AG09309 (cell line): ENCODE measurements at regions not wholly inside any gene's neighbourhood (a gene's known extent, or its start where the extent isn't known, plus 50 kb on each side); places are given as distances from the start of the nearest gene placed in this dataset.

Source experiments
- DNase-seq: peaks from one replicate; pipeline ENCODE4 v3.0.0-alpha.2; 2010; ENCODE audit warnings: low read depth
- H3K4me3 ChIP-seq: 2 replicates; pipeline ENCODE4 v1.5.1; 2011; ENCODE audit warnings: mild to moderate bottlenecking, low read depth, low read length, moderate library complexity; ENCODE audit not compliant: control insufficient read depth
- TF ChIP-seq, protein P1 (sequence below): IDR thresholded peaks from 2 replicates; pipeline ENCODE4 v1.5.1; 2011; ENCODE audit warnings: mild to moderate bottlenecking, low read depth, low read length, inconsistent platforms; ENCODE audit not compliant: insufficient read depth, control insufficient read depth; ENCODE audit errors: missing control alignments

DNA sequence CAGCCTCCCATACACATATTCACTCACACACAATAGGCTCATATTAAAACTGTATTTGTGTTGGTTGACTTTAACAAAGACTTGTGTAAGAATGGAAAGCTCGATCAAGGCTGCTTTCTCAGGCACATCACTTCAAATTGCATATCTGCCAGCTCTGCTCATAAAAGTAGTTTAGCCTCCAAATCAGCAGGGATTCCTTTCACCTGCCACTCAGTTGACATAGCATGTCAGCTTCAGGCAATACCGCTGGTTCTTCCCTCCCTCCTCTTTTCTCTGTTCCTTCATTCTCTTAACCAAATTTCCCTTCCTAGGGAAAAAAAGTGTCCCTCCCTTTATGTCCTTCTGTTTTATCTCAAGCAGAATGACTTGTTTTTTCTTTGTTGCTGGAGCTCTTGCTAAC lies 450.4 kb upstream of the LARGE1 start:
- DNase-seq = no peak
- H3K4me3 ChIP-seq = no peak overlapping the region
- TF ChIP-seq, protein P1, sequence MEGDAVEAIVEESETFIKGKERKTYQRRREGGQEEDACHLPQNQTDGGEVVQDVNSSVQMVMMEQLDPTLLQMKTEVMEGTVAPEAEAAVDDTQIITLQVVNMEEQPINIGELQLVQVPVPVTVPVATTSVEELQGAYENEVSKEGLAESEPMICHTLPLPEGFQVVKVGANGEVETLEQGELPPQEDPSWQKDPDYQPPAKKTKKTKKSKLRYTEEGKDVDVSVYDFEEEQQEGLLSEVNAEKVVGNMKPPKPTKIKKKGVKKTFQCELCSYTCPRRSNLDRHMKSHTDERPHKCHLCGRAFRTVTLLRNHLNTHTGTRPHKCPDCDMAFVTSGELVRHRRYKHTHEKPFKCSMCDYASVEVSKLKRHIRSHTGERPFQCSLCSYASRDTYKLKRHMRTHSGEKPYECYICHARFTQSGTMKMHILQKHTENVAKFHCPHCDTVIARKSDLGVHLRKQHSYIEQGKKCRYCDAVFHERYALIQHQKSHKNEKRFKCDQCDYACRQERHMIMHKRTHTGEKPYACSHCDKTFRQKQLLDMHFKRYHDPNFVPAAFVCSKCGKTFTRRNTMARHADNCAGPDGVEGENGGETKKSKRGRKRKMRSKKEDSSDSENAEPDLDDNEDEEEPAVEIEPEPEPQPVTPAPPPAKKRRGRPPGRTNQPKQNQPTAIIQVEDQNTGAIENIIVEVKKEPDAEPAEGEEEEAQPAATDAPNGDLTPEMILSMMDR = no peak

DNA sequence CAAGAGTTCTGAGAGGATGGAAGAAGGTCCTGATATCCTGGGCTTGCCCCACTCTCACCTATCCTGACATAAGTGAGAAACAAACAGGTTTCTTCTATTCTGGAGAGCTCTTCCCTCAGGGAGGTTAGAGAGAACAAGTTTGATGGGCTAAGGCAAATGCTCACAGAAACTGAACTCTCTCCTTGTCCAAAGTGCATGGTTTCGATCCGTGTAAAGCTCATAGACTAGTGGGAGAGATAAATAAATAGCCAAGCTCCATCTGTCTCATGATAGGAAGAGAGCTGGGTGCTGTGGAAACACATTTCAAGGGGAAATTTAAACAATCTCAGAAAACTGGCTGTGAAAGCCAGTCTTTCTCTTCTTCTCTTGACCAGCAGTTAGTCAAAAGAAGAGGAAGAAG lies 459.5 kb upstream of the LARGE1 start:
- no peak overlapping the region for H3K4me3 ChIP-seq
- TF ChIP-seq, protein P1 = no peak
- no peak for DNase-seq

DNA sequence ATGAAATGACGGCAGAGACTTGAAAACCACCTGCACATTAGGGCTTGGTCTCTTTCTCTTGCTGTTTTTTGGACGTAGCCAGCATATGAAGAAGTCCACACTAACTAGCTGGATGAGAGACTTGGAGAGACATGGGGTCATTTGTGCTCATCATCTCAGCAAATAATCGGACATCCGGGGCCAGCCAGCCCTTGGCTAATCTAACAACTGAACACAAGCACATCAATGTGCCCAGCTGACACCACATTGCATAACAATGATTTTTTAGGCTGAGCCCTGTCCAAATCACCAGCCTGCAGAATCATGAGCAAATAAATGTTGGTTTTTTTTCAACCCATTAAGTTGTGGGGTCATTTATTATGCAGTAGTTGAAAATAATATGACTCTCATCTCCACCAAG lies 460.3 kb upstream of the LARGE1 start:
- no peak overlapping the region for H3K4me3 ChIP-seq
- TF ChIP-seq, protein P1 = no peak
- DNase-seq = no peak

DNA sequence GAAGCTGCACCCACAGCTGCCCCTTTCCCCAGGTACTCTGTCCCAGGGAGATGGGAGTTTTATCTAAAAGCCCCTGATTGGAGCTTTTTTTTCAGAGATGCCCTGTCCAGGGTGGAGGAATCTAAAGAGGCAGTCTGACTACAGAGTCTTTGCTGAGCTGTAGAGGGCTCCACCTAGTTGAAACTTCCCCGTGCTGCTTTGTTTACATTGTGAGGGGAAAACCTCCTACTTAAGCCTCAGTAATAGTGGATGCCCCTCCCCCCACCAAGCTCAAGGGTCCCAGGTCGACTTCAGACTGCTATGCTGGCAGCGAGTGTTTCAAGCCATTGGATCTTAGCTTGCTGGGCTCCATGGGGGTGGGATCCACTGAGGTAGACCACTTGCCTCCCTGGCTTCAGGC lies 470.1 kb upstream of the LARGE1 start:
- no peak overlapping the region for H3K4me3 ChIP-seq
- TF ChIP-seq, protein P1 = no peak
- no peak for DNase-seq

DNA sequence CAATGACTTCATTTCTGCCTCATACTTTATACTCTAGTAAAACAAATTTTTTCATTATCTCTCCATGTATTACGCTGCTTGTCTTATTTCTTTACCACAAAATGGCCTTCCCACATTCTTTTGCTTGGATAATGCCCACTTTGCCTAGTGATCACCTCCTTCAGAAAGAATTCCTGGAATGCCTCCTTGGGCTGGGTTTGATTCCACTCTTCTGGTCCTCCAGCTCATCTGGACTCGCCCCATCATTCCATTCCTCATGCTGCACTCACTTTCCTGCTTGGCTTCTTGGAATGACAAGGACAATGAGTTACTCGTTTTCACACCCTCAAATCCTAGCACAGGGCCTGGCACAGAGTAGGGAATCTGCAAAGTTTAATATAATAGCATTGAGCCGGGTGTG lies 475.1 kb upstream of the LARGE1 start:
- TF ChIP-seq, protein P1 = no peak
- DNase-seq = no peak
- H3K4me3 ChIP-seq = no peak overlapping the region

DNA sequence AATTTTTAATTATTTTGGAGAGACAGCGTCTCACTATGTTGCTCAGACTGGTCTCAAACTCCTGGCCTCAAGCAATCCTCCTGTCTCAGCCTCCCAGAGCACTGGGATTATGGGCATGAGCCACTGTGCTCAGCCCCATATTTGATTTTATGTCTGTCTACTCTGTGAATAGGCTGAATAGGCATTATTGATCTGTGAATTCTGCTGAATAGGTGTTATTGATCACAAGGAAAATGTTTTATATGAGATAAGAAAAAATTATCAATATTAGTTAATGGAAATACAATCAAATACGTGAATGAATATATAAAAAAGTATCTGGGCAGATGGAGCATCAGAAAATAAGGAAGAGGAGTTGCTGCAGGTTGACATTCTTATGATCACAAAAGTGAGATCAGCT lies 483.4 kb upstream of the LARGE1 start:
- H3K4me3 ChIP-seq = no peak overlapping the region
- no peak for DNase-seq

More for the DNA sequence above, 483.4 kb upstream of the LARGE1 start:
- TF ChIP-seq, protein P1 = no peak
